ENCODE measurements at regions not wholly inside any gene's neighbourhood (a gene's known extent, or its start where the extent isn't known, plus 50 kb on each side); places are given as distances from the start of the nearest gene placed in this dataset.

DNA sequence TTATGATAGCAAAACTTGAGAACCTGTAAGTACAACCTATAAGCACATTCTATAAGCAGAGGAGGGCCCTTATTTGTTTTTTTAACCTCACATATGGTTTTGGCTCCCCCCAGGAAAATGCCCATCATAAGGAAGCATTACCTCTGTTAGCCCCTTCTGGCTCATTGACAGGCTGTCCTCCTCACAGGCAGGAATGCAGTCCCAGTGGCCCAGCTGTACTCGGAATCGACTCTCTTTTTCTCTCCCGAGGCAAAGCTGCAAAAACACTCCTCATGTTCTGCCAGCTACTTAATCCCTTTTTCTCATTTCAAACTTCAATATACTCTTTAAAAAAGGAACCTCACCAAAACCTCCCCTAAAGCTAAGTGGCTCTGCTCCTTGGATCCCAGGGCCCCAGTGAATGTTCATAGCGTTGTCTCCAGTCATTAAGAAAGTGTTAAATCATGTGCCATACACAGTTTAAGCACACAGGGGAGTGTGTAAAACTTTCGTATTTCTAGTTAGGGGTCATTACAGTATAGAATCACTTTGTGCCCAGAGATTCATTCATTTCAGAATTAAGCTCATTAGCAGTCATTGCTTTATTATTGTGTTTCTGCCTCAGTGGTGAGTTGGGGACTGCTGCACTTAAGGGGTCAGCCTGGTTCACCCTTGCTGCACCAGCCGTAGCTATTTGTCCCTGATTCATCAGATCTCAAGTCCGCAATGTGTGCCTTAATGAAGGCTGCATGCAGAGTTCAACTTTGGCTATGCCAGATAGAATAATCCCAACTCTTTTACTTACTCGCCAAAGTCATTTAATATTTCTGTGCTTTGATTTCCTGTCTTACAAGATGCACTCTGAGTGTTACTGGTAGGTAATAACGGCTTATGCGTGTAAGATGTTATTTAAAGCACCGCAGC is 57.6 kb downstream of the JRKL start:
- WGBS = 73% methylated on average over 11 of the region's 11 CpGs

DNA sequence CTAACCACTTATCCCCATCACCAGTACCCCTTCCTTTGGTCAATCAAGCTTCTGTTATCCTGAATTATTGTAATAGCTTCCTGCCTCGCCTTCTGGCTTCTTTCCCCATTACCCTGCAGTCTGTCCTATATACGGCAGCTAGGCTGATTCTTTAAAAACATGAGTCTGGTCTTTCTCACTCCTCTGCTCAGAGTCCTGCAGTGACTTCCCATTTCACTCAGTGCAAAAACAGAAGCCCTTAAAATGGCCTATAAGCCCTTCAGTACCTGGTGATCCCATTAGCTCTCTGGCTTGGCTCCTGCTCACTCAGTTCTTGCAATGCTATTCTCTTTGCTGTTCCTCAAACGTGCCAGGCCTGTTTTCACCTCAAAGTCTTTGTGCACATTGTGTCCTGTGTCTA is 58.4 kb downstream of the JRKL start:
- no peaks in the 10 kb centered on the region for H3K4me1 ChIP-seq (ENCODE audit: control insufficient read depth in 4 of 4, insufficient read depth in 4 of 4, low read length in 3 of 4)
- no peak for TF ChIP-seq YY1 (IDR thresholded peaks at IDR 0.05)
- TF ChIP-seq GABPA (IDR thresholded peaks at IDR 0.05 in 1 of 2, conservative IDR thresholded peaks at IDR 0.05 in 1 of 2) = no peak
- TF ChIP-seq HNF4A (conservative IDR thresholded peaks at IDR 0.05) = no peak
- no peak for TF ChIP-seq HNF4G (IDR thresholded peaks at IDR 0.05)
- TF ChIP-seq, protein P1, sequence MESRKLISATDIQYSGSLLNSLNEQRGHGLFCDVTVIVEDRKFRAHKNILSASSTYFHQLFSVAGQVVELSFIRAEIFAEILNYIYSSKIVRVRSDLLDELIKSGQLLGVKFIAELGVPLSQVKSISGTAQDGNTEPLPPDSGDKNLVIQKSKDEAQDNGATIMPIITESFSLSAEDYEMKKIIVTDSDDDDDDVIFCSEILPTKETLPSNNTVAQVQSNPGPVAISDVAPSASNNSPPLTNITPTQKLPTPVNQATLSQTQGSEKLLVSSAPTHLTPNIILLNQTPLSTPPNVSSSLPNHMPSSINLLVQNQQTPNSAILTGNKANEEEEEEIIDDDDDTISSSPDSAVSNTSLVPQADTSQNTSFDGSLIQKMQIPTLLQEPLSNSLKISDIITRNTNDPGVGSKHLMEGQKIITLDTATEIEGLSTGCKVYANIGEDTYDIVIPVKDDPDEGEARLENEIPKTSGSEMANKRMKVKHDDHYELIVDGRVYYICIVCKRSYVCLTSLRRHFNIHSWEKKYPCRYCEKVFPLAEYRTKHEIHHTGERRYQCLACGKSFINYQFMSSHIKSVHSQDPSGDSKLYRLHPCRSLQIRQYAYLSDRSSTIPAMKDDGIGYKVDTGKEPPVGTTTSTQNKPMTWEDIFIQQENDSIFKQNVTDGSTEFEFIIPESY (IDR thresholded peaks at IDR 0.05) = no peak
- no peak for TF ChIP-seq RXRA (IDR thresholded peaks at IDR 0.05)
- TF ChIP-seq EGR1 (IDR thresholded peaks at IDR 0.05; ENCODE audit: low read depth in 2 of 2) = no peak
- TF ChIP-seq, protein P2, sequence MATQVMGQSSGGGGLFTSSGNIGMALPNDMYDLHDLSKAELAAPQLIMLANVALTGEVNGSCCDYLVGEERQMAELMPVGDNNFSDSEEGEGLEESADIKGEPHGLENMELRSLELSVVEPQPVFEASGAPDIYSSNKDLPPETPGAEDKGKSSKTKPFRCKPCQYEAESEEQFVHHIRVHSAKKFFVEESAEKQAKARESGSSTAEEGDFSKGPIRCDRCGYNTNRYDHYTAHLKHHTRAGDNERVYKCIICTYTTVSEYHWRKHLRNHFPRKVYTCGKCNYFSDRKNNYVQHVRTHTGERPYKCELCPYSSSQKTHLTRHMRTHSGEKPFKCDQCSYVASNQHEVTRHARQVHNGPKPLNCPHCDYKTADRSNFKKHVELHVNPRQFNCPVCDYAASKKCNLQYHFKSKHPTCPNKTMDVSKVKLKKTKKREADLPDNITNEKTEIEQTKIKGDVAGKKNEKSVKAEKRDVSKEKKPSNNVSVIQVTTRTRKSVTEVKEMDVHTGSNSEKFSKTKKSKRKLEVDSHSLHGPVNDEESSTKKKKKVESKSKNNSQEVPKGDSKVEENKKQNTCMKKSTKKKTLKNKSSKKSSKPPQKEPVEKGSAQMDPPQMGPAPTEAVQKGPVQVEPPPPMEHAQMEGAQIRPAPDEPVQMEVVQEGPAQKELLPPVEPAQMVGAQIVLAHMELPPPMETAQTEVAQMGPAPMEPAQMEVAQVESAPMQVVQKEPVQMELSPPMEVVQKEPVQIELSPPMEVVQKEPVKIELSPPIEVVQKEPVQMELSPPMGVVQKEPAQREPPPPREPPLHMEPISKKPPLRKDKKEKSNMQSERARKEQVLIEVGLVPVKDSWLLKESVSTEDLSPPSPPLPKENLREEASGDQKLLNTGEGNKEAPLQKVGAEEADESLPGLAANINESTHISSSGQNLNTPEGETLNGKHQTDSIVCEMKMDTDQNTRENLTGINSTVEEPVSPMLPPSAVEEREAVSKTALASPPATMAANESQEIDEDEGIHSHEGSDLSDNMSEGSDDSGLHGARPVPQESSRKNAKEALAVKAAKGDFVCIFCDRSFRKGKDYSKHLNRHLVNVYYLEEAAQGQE (IDR thresholded peaks at IDR 0.05) = no peak
- H3K9me3 ChIP-seq (ENCODE audit: control insufficient read depth in 4 of 4, low read length in 3 of 4) = no peaks in the 10 kb centered on the region
- DNase-seq (ENCODE audit: low spot score) = no peak
- no peaks in the 10 kb centered on the region for H3K36me3 ChIP-seq (ENCODE audit: control insufficient read depth in 4 of 4, insufficient read depth in 3 of 4, low read depth in 1 of 4, low read length in 3 of 4)
- WGBS = 57% methylated on average over 3 of the region's 3 CpGs
- peaks cover 0 to 3% (median 0%) of the 10 kb centered on the region in 4 donors for H3K27me3 ChIP-seq (ENCODE audit: control insufficient read depth in 4 of 4, insufficient read depth in 4 of 4, low read length in 3 of 4)
- no peak overlapping the region for H3K4me3 ChIP-seq (ENCODE audit: low read depth in 1 of 3, low read length in 3 of 3)
- no peak overlapping the region for H3K27ac ChIP-seq (ENCODE audit: low read depth in 1 of 2, low read length in 2 of 2)
- no peak overlapping the region for H3K9ac ChIP-seq (ENCODE audit: low read depth in 1 of 2, low read length in 2 of 2)

More for the DNA sequence above, 57.6 kb downstream of the JRKL start:
- H3K4me1 ChIP-seq (ENCODE audit: control insufficient read depth in 4 of 4, insufficient read depth in 4 of 4, low read length in 3 of 4) = no peaks in the 10 kb centered on the region
- H3K9me3 ChIP-seq (ENCODE audit: control insufficient read depth in 4 of 4, low read length in 3 of 4) = no peaks in the 10 kb centered on the region
- H3K27ac ChIP-seq (ENCODE audit: low read depth in 1 of 2, low read length in 2 of 2) = no peak overlapping the region
- H3K9ac ChIP-seq (ENCODE audit: low read depth in 1 of 2, low read length in 2 of 2) = no peak overlapping the region
- no peak for DNase-seq (ENCODE audit: low spot score)
- H3K36me3 ChIP-seq (ENCODE audit: control insufficient read depth in 4 of 4, insufficient read depth in 3 of 4, low read depth in 1 of 4, low read length in 3 of 4) = no peaks in the 10 kb centered on the region
- peaks cover 0 to 3% (median 0%) of the 10 kb centered on the region in 4 donors for H3K27me3 ChIP-seq (ENCODE audit: control insufficient read depth in 4 of 4, insufficient read depth in 4 of 4, low read length in 3 of 4)
- TF ChIP-seq, protein P1 (IDR thresholded peaks at IDR 0.05) = no peak
- no peak for TF ChIP-seq GABPA (IDR thresholded peaks at IDR 0.05 in 1 of 2, conservative IDR thresholded peaks at IDR 0.05 in 1 of 2)
- TF ChIP-seq YY1 (IDR thresholded peaks at IDR 0.05) = no peak
- TF ChIP-seq, protein P3, sequence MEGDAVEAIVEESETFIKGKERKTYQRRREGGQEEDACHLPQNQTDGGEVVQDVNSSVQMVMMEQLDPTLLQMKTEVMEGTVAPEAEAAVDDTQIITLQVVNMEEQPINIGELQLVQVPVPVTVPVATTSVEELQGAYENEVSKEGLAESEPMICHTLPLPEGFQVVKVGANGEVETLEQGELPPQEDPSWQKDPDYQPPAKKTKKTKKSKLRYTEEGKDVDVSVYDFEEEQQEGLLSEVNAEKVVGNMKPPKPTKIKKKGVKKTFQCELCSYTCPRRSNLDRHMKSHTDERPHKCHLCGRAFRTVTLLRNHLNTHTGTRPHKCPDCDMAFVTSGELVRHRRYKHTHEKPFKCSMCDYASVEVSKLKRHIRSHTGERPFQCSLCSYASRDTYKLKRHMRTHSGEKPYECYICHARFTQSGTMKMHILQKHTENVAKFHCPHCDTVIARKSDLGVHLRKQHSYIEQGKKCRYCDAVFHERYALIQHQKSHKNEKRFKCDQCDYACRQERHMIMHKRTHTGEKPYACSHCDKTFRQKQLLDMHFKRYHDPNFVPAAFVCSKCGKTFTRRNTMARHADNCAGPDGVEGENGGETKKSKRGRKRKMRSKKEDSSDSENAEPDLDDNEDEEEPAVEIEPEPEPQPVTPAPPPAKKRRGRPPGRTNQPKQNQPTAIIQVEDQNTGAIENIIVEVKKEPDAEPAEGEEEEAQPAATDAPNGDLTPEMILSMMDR (IDR thresholded peaks at IDR 0.05; ENCODE audit: low read depth, low read length, missing input control) = no peak
- no peak for TF ChIP-seq HNF4A (conservative IDR thresholded peaks at IDR 0.05)
- no peak for TF ChIP-seq FOXA1 (IDR thresholded peaks at IDR 0.05)
- no peak for TF ChIP-seq NR2F2 (IDR thresholded peaks at IDR 0.05)
- no peak for TF ChIP-seq HNF4G (IDR thresholded peaks at IDR 0.05)
- no peak overlapping the region for H3K4me3 ChIP-seq (ENCODE audit: low read depth in 1 of 3, low read length in 3 of 3)
